A673 (cell line): ENCODE measurements at regions not wholly inside any gene's neighbourhood (a gene's known extent, or its start where the extent isn't known, plus 50 kb on each side); places are given as distances from the start of the nearest gene placed in this dataset.

Source experiments
- CTCF ChIP-seq: fragments of 300-800, 200-600 bp; sonication (generic); conservative IDR thresholded peaks from 2 replicates; pipeline ENCODE4 v1.5.1; 2017; ENCODE audit warnings: low read depth, mild to moderate bottlenecking, antibody characterized with exemption, low read length, moderate library complexity, mixed read lengths
- EZH2 ChIP-seq: fragments of 200-600 bp; sonication (generic); IDR thresholded peaks from 2 replicates; pipeline ENCODE4 v1.6.1; 2017; ENCODE audit warnings: borderline replicate concordance, low read depth, mild to moderate bottlenecking, mixed read lengths, antibody characterized with exemption, low read length; ENCODE audit not compliant: poor library complexity, severe bottlenecking

GRCh38 chr6:25205629-25206028 lies 73.5 kb upstream of the CARMIL1 start:
- TF ChIP-seq EZH2 (no peak), CTCF (no peak)
